ENCODE measurements at regions not wholly inside any gene's neighbourhood (a gene's known extent, or its start where the extent isn't known, plus 50 kb on each side); places are given as distances from the start of the nearest gene placed in this dataset.
"Not testable (repeated sequence)": the region's sequence is repeated elsewhere in the genome, so short reads cannot be mapped to it uniquely, and the experiment has no call there.

- no peak for DNase-seq
These were observed 870.7 kb upstream of the INTU start for GRCh38 chr4:126761947-126762662.

- DNase-seq = no peak
These were observed 870.0 kb upstream of the INTU start for GRCh38 chr4:126762663-126763247.

- no peak for DNase-seq
These were observed 866.5 kb upstream of the INTU start for GRCh38 chr4:126766241-126766640.

GRCh38 chr4:126768338-126768737 is 864.4 kb upstream of the INTU start:
- DNase-seq = no peak

- DNase-seq = not testable (repeated sequence)
These were observed 861.8 kb upstream of the INTU start for GRCh38 chr4:126770811-126771553.

GRCh38 chr4:126771618-126772017 is 861.1 kb upstream of the INTU start:
- not testable (repeated sequence) for DNase-seq

GRCh38 chr4:126772662-126773061 is 860.1 kb upstream of the INTU start:
- DNase-seq = no peak

GRCh38 chr4:126775485-126776106 is 857.2 kb upstream of the INTU start:
- DNase-seq = no peak

GRCh38 chr4:126776361-126776760 is 856.4 kb upstream of the INTU start:
- DNase-seq = no peak

GRCh38 chr4:126777649-126778048 is 855.1 kb upstream of the INTU start:
- DNase-seq = no peak

GRCh38 chr4:126778348-126778747 is 854.4 kb upstream of the INTU start:
- no peak for DNase-seq

- no peak for DNase-seq
These were observed 853.8 kb upstream of the INTU start for GRCh38 chr4:126779001-126779400.

GRCh38 chr4:126779436-126780166 is 853.2 kb upstream of the INTU start:
- DNase-seq = no peak

- no peak for DNase-seq
These were observed 849.6 kb upstream of the INTU start for GRCh38 chr4:126783191-126783590.

GRCh38 chr4:126784966-126785580 is 847.7 kb upstream of the INTU start:
- no peak for DNase-seq

- no peak for DNase-seq
These were observed 842.1 kb upstream of the INTU start for GRCh38 chr4:126790633-126791032.

- DNase-seq = no peak
These were observed 838.4 kb upstream of the INTU start for GRCh38 chr4:126794363-126794762.

- no peak for DNase-seq
These were observed 834.5 kb upstream of the INTU start for GRCh38 chr4:126798214-126798613.

GRCh38 chr4:126799416-126799815 is 833.3 kb upstream of the INTU start:
- no peak for DNase-seq

GRCh38 chr4:126799971-126800574 is 832.7 kb upstream of the INTU start:
- DNase-seq = no peak

- DNase-seq = no peak
These were observed 832.1 kb upstream of the INTU start for GRCh38 chr4:126800575-126801141.

- no peak for DNase-seq
These were observed 825.6 kb upstream of the INTU start for GRCh38 chr4:126807132-126807531.

Measured in T1000 (cell line).